RKO (cell line): ENCODE measurements at regions not wholly inside any gene's neighbourhood (a gene's known extent, or its start where the extent isn't known, plus 50 kb on each side); places are given as distances from the start of the nearest gene placed in this dataset.

Experiments used
- DNase-seq: peaks from one replicate; pipeline ENCODE4 v3.0.0-alpha.2; 2016; ENCODE audit warnings: low spot score

- DNase-seq: no peak
These were observed 108.1 kb downstream of the MARCO start for GRCh38 chr2:119049968-119050704.
